ENCODE measurements at regions not wholly inside any gene's neighbourhood (a gene's known extent, or its start where the extent isn't known, plus 50 kb on each side); places are given as distances from the start of the nearest gene placed in this dataset.

- TF ChIP-seq POLR2AphosphoS5 (IDR thresholded peaks at IDR 0.05) (no peak), CTCF (IDR thresholded peaks at IDR 0.05) (no peak), POLR2A (IDR thresholded peaks at IDR 0.05) (no peak)
Measured at GRCh38 chr13:64793131-64793530, 2437.0 kb downstream of the PCDH9 start.

Measured in suprapubic skin (tissue), 4 donors.